HuH-7.5 (cell line): ENCODE measurements at regions not wholly inside any gene's neighbourhood (a gene's known extent, or its start where the extent isn't known, plus 50 kb on each side); places are given as distances from the start of the nearest gene placed in this dataset.

ENCODE experiments used
- DNase-seq: peaks from one replicate; pipeline ENCODE4 v3.0.0; 2011; ENCODE audit warnings: low spot score

GRCh38 chr12:111222027-111222414 lies 146.9 kb downstream of the PHETA1 start:
- DNase-seq = no peak

GRCh38 chr12:111221062-111222026 lies 147.6 kb downstream of the PHETA1 start:
- DNase-seq = no peak

GRCh38 chr12:111220363-111220762 lies 148.5 kb downstream of the PHETA1 start:
- DNase-seq = no peak

GRCh38 chr12:111219440-111219839 lies 149.5 kb downstream of the PHETA1 start:
- DNase-seq = no peak

- no peak for DNase-seq
These were observed 150.4 kb downstream of the PHETA1 start for GRCh38 chr12:111218499-111218898.

GRCh38 chr12:111216387-111217159 lies 152.3 kb downstream of the PHETA1 start:
- no peak for DNase-seq

GRCh38 chr12:111215881-111216280 lies 153.0 kb downstream of the PHETA1 start:
- DNase-seq = no peak

- DNase-seq = no peak
These were observed 154.5 kb downstream of the PHETA1 start for GRCh38 chr12:111214401-111214800.

GRCh38 chr12:111213561-111213960 lies 155.3 kb downstream of the PHETA1 start:
- no peak for DNase-seq

- no peak for DNase-seq
These were observed 156.0 kb downstream of the PHETA1 start for GRCh38 chr12:111212814-111213456.

GRCh38 chr12:111211910-111212757 lies 156.8 kb downstream of the PHETA1 start:
- DNase-seq = no peak

GRCh38 chr12:111209811-111210210 lies 159.1 kb downstream of the PHETA1 start:
- no peak for DNase-seq

GRCh38 chr12:111207761-111208160 lies 161.1 kb downstream of the PHETA1 start:
- DNase-seq = no peak

GRCh38 chr12:111204788-111205241 lies 164.1 kb downstream of the PHETA1 start:
- DNase-seq = no peak

- DNase-seq = no peak
These were observed 164.9 kb downstream of the PHETA1 start for GRCh38 chr12:111203969-111204368.

GRCh38 chr12:111203446-111203845 lies 165.4 kb downstream of the PHETA1 start:
- DNase-seq = no peak

GRCh38 chr12:111202237-111202915 lies 166.5 kb downstream of the PHETA1 start:
- DNase-seq = no peak

GRCh38 chr12:111201495-111202236 lies 167.2 kb downstream of the PHETA1 start:
- DNase-seq = no peak

GRCh38 chr12:111201036-111201435 lies 167.9 kb downstream of the PHETA1 start:
- no peak for DNase-seq

- no peak for DNase-seq
These were observed 171.4 kb downstream of the PHETA1 start for GRCh38 chr12:111197376-111197944.
